ENCODE measurements at regions not wholly inside any gene's neighbourhood (a gene's known extent, or its start where the extent isn't known, plus 50 kb on each side); places are given as distances from the start of the nearest gene placed in this dataset.
"Not testable (repeated sequence)": the region's sequence is repeated elsewhere in the genome, so short reads cannot be mapped to it uniquely, and the experiment has no call there.

DNA sequence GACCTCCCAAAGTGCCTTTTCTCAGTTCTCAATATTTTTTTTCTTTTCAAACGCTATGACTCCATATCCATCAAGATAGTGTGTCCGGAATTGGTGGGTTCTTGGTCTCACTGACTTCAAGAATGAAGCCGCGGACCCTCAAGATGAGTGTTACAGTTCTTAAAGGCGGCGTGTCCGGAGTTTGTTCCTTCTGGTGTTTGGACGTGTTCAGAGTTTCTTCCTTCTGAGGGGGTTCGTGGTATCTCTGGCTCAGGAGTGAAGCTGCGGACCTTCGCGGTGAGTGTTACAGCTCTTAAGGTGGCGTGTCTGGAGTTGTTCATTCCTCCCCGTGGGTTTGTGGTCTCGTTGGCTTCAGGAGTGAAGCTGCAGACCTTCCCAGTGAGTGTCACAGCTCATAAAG is 218.3 kb downstream of the BAMBI start:
- DNase-seq (ENCODE audit: low read depth): not testable (repeated sequence)

- DNase-seq (ENCODE audit: low read depth): not testable (repeated sequence)
Measured at GRCh38 chr10:28896791-28897409, 219.6 kb downstream of the BAMBI start.

GRCh38 chr10:28897617-28898464 is 220.5 kb downstream of the BAMBI start:
- DNase-seq (ENCODE audit: low read depth): no peak

DNA sequence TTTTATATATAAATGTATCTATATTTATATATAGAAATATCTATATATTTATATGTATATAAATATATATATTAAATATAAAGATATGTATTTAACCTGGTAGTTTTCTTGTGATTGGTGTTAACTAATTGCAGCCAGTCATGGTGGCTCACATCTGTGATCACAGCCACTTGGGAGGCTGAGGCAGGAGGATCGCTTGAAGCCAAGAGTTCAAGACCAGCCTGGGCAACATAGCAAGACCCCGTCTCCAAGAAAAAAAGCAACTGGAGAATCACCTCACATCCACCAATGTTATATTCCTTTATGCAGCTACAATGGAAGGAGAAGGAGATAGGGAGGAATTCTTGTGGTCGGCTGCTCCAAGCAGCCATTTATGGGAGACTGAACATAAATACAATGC is 224.9 kb downstream of the BAMBI start:
- DNase-seq (ENCODE audit: low read depth): no peak

- no peak for DNase-seq (ENCODE audit: low read depth)
Measured at GRCh38 chr10:28903063-28903462, 225.7 kb downstream of the BAMBI start.

DNA sequence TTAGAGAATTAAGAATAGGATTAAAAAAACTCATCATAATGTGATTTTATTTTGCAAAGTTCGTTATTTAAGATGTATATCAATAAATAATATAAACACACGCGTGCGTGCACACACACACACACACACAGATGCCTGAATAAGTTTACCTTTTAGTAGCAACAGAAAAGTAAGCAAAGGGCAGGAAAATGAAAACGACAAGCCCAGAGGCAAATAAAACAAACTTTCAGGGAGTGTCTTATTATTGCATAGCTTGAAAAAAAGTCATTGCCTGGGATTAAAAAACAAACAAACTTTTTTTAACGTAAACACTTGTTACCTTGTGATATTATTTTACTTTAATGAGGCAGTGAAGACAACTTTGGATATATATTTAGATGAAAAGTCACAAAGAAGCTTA is 226.4 kb downstream of the BAMBI start:
- no peak for DNase-seq (ENCODE audit: low read depth)

DNA sequence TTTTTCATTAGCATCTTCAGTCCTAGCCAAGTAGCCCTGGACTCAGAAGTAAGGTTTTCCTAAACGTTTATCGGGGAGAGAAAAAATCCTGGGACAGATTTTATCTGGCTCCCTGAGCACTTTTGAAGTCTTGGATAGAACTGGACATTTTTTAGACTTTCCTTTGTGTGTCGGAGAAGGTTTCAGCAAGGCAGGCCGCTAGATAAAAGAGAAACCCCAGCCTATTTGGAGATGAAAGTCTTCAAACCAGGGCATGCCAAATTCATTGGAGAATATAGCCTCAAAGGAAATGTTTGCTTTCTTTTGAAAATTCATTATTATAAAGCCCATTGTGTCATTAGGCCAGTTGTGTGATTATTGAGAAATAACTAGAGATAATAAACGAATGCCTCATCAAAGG is 228.1 kb downstream of the BAMBI start:
- no peak for DNase-seq (ENCODE audit: low read depth)

- no peak for DNase-seq (ENCODE audit: low read depth)
Measured at GRCh38 chr10:28906011-28906411, 228.7 kb downstream of the BAMBI start.

DNA sequence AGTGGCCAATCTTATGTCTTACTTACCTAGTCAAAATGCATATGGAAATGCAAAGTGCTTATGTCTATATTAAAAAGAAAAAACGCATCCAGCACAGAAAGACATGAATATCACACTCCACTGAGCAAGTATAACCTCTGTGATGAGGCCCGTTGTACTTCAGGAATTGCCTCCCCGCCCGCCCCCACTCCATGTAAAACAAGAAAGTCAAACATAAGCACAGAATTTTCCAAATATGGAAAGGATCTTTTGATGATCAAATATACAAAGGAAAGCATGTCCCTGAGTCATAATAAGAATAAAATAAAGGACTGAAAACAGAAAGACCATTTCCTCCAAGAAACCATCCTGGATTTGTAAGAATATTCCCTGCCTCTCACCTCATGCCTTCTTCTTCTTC is 229.1 kb downstream of the BAMBI start:
- DNase-seq (ENCODE audit: low read depth): no peak

GRCh38 chr10:28906934-28907333 is 229.6 kb downstream of the BAMBI start:
- peak; percentile 31 for DNase-seq (ENCODE audit: low read depth)

- no peak for DNase-seq (ENCODE audit: low read depth)
Measured at GRCh38 chr10:28909875-28910274, 232.6 kb downstream of the BAMBI start.

DNA sequence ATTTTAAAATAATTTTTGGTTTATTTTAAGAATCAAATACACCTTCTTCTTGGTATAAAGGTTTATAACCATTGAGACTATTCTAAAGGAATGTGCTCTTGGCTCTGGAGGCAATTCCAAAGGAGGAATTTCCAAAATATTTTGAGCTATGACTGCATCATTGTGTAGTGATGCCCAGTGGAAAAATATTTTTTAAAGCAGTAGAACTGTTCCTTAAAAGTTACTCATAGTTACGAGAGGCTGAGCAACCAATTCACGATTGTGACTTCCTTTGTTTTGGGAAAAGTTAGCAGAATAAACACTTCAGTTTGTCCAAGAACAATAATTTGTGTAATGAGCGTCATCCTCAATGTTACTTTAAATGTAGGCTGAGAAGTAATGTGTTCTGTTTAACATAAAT is 233.6 kb downstream of the BAMBI start:
- no peak for DNase-seq (ENCODE audit: low read depth)

GRCh38 chr10:28911511-28911910 is 234.2 kb downstream of the BAMBI start:
- DNase-seq (ENCODE audit: low read depth): not testable (repeated sequence)

DNA sequence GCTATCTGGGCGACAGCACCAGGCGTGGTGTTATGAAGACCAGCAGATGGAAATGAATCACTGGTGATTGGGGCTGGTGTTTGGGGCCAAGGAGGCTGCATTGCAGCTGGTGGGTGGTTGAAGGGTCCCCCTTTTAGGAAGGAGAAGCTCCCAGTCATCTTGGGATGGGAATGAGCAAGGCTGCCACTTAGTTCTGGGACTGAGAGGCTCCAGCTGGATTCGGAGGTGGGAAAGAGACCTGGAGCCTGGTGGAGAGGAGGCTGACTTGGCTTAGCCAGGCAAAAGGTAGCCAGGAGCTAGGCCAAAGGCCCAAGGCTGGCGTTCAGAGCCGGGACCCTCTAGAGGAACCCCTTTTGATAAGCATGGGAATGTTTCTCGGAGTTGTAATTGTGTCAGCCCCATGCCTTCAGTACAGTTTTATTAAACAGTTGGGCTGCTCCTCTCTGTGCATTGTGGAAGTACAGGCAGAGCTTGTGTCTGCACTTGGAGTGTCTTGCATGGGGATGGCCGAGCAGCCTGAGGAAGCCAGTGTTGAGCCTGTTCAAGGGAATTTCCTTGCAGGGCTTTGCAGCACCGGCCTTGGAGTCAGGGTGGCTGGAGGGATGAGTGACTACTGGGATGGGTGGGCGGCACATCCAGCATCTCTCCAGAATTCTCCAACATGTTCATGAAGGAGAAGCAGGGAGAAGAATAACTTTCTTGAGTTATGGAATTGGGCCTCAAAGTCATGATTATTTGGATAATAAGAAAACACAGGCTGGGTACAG is 234.9 kb downstream of the BAMBI start:
- DNase-seq (ENCODE audit: low read depth): no peak

DNA sequence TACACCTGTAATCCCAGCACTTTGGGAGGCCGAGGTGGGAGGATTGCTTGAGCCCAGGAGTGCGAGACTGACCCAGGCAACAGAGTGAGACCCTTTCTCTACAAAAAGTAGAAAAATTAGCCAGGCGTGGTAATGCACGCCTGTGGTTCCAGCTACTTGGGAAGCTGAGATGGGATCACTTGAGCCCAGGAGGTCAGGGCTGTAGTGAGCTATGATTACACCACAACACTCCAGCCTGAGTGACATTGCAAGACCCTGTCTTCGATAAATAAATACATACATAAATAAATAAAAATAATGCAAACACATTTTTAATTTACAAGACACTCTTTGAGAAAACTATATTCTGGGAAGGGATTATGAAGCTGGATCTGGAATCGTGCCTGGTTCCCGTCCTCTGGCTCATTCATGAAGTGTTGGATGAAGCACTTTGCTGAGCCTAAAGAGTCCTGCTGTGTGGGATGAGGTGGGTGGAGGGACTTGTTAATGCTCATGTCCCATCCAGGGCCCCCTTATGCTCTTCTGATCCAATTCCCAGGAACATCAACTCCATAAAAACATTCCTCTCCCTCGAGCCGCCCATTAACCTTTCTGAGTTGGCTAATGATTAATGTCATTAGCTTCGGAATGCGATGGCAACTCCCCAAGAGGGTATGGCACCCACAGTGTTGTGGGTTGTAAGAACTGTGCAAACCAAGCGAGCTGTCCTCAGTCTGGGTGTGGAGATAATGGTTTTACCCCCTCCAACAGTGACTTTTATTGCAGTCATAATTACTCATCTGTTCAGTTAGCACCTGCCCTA is 236.3 kb downstream of the BAMBI start:
- no peak for DNase-seq (ENCODE audit: low read depth)

- DNase-seq (ENCODE audit: low read depth): no peak
Measured at GRCh38 chr10:28914701-28915100, 237.4 kb downstream of the BAMBI start.

DNA sequence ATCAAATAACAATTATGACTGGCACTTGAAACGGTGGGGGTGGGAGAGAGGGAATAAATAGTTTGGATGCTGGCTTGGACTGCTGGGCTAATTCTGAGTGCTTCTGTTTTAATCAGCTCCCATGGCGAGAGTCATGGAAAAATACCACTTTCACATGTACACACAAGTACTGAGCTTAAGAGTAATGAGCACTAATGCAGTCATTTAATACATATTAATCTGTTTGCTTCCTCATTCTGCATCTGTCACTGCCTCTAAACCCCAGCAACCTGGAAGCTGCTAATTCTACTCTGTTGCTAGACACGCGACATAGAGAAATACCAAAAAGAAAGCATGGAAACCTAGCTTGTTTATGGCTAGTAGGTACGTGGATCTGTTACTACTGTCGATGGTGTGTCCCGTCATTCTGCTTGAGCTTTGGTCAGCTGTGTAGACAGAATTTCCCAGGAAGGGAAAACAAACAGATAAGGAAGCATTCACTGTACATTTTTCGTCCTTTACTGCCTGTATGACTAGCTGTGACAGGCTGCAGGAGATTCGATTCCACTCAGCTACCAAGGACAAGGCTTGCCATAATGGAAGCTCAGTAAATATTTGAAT is 238.8 kb downstream of the BAMBI start:
- DNase-seq (ENCODE audit: low read depth): no peak

DNA sequence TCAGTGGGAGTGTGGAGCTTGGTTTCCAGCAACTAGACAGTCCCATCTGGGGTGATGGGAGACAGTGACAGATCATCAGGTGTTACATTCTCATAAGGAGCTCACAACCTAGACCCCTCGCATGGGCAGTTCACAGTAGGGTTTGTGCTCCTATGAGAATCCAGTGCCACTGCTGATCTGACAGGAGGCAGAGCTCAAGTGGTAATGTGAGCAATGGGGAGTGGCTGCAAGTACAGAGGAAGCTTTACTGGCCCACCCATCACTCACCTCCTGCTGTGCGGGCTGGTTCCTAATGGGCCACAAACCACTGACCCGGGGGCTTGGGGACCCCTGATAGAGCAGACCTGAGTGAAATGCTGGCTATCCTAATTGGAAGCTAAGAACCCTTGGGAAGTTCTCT is 242.8 kb downstream of the BAMBI start:
- no peak for DNase-seq (ENCODE audit: low read depth)

GRCh38 chr10:28922127-28922526 is 244.8 kb downstream of the BAMBI start:
- no peak for DNase-seq (ENCODE audit: low read depth)

GRCh38 chr10:28922861-28923260 is 245.5 kb downstream of the BAMBI start:
- DNase-seq (ENCODE audit: low read depth): no peak

- no peak for DNase-seq (ENCODE audit: low read depth)
Measured at GRCh38 chr10:28924717-28925116, 247.4 kb downstream of the BAMBI start.
